ENCODE measurements at regions not wholly inside any gene's neighbourhood (a gene's known extent, or its start where the extent isn't known, plus 50 kb on each side); places are given as distances from the start of the nearest gene placed in this dataset.

- TF ChIP-seq CTCF (optimal IDR thresholded peaks at IDR 0.05 in 1 of 3, IDR thresholded peaks at IDR 0.05 in 1 of 3, conservative IDR thresholded peaks at IDR 0.05 in 1 of 3; ENCODE audit: extremely low read depth in 1 of 3, insufficient read depth in 2 of 3, low read length in 3 of 3) (no peak), EZH2 (IDR thresholded peaks at IDR 0.05; ENCODE audit: low read length) (no peak)
Measured at GRCh38 chr5:54615381-54615780, 97.8 kb downstream of the SNX18 start.

Data from keratinocyte (primary cell).